Smooth muscle cell (in vitro differentiated cells): ENCODE measurements at regions not wholly inside any gene's neighbourhood (a gene's known extent, or its start where the extent isn't known, plus 50 kb on each side); places are given as distances from the start of the nearest gene placed in this dataset.

ENCODE experiments used
- DNase-seq: peaks from one replicate; lab custom pipeline; 2025; ENCODE audit not compliant: unreplicated experiment; lab: John Stamatoyannopoulos, UW
- H2AFZ ChIP-seq: fragments of 200-600 bp; sonication (generic); 2 replicates; pipeline ENCODE4 v1.6.0; 2016; ENCODE audit warnings: antibody characterized with exemption, low read depth, mild to moderate bottlenecking
- H3F3A ChIP-seq: fragments of 200-600 bp; sonication (generic); 2 replicates; pipeline ENCODE4 v1.6.0; 2017; ENCODE audit warnings: antibody characterized with exemption, low read depth
- H3K27ac ChIP-seq: fragments of 200-600 bp; sonication (generic); 2 replicates; pipeline ENCODE4 v1.5.1; 2016; ENCODE audit warnings: low read depth, mild to moderate bottlenecking
- H3K27me3 ChIP-seq: fragments of 200-600 bp; sonication (generic); 2 replicates; pipeline ENCODE4 v1.6.1; 2016; ENCODE audit warnings: low read depth, mild to moderate bottlenecking
- H3K36me3 ChIP-seq: fragments of 200-600 bp; sonication (generic); 2 replicates; pipeline ENCODE4 v1.5.1; 2016; ENCODE audit warnings: low read depth
- H3K4me1 ChIP-seq: fragments of 200-600 bp; sonication (generic); 2 replicates; pipeline ENCODE4 v1.5.1; 2016; ENCODE audit warnings: low read depth
- H3K4me2 ChIP-seq: fragments of 200-600 bp; sonication (generic); 2 replicates; pipeline ENCODE4 v1.6.0; 2016; ENCODE audit warnings: mild to moderate bottlenecking
- H3K4me3 ChIP-seq: fragments of 200-600 bp; sonication (generic); 2 replicates; pipeline ENCODE4 v1.5.1; 2016; ENCODE audit warnings: mild to moderate bottlenecking
- H3K79me2 ChIP-seq: fragments of 200-600 bp; sonication (generic); 2 replicates; pipeline ENCODE4 v1.6.0; 2016; ENCODE audit warnings: low read depth, mild to moderate bottlenecking
- H3K9ac ChIP-seq: fragments of 200-600 bp; sonication (generic); 2 replicates; pipeline ENCODE4 v1.6.0; 2016; ENCODE audit warnings: low read depth
- H3K9me3 ChIP-seq: fragments of 200-600 bp; sonication (generic); replicated peaks from 2 replicates; pipeline ENCODE4 v1.5.1; 2016; ENCODE audit warnings: low read depth
- H4K20me1 ChIP-seq: fragments of 200-600 bp; sonication (generic); 2 replicates; pipeline ENCODE4 v1.6.0; 2016; ENCODE audit warnings: low read depth
- CTCF ChIP-seq: fragments of 200-600 bp; sonication (generic); IDR thresholded peaks from 2 replicates; pipeline ENCODE4 v1.5.1; 2017; ENCODE audit warnings: borderline replicate concordance, mild to moderate bottlenecking, antibody characterized with exemption; ENCODE audit not compliant: insufficient read depth, poor library complexity, severe bottlenecking
- WGBS: methylation state at CpG from one replicate; pipeline ENCODE4 v1.1.7; 2016; ENCODE audit warnings: low lambda C conversion rate; 5-methylcytosine and 5-hydroxymethylcytosine counted together

GRCh38 chr4:30996841-30997240 is 276.7 kb downstream of the PCDH7 start:
- no peaks in the 10 kb centered on the region for H3F3A ChIP-seq
- no peak for DNase-seq
- no peaks in the 10 kb centered on the region for H3K79me2 ChIP-seq
- H3K4me3 ChIP-seq: no peak overlapping the region
- H3K4me1 ChIP-seq: no peaks in the 10 kb centered on the region
- H3K36me3 ChIP-seq: no peaks in the 10 kb centered on the region
- no peaks in the 10 kb centered on the region for H3K27me3 ChIP-seq
- H3K9ac ChIP-seq: no peak overlapping the region
- no peak overlapping the region for H2AFZ ChIP-seq
- no peak overlapping the region for H3K4me2 ChIP-seq
- no peak for TF ChIP-seq CTCF
- no peaks in the 10 kb centered on the region for H3K9me3 ChIP-seq
- H3K27ac ChIP-seq: no peak overlapping the region
- H4K20me1 ChIP-seq: no peaks in the 10 kb centered on the region
- 96% methylated on average over 2 of the region's 2 CpGs for WGBS

- Histone ChIP-seq H3K79me2 (no peaks in the 10 kb centered on the region), H3K4me3 (no peak overlapping the region), H3K9ac (no peak overlapping the region), H3K36me3 (no peaks in the 10 kb centered on the region), H3F3A (no peaks in the 10 kb centered on the region), H2AFZ (peak overlapping the region; percentile 26), H3K27me3 (no peaks in the 10 kb centered on the region), H3K4me1 (no peaks in the 10 kb centered on the region), H3K27ac (no peak overlapping the region), H3K9me3 (no peaks in the 10 kb centered on the region), H3K4me2 (peak overlapping the region; percentile 55), H4K20me1 (no peaks in the 10 kb centered on the region)
- TF ChIP-seq CTCF: no peak
- 22% methylated on average over 5 of the region's 5 CpGs for WGBS
- DNase-seq: no peak
Measured at GRCh38 chr4:31005037-31005436, 284.9 kb downstream of the PCDH7 start.

- Histone ChIP-seq H3F3A (no peaks in the 10 kb centered on the region), H3K9me3 (no peaks in the 10 kb centered on the region), H3K36me3 (no peaks in the 10 kb centered on the region), H3K4me2 (no peak overlapping the region), H3K4me3 (no peak overlapping the region), H3K79me2 (no peaks in the 10 kb centered on the region), H3K27me3 (no peaks in the 10 kb centered on the region), H3K27ac (no peak overlapping the region), H3K4me1 (no peaks in the 10 kb centered on the region), H4K20me1 (no peaks in the 10 kb centered on the region), H2AFZ (no peak overlapping the region), H3K9ac (no peak overlapping the region)
- WGBS: 49% methylated on average over 2 of the region's 2 CpGs
- no peak for DNase-seq
- no peak for TF ChIP-seq CTCF
Measured at GRCh38 chr4:31007858-31008257, 287.7 kb downstream of the PCDH7 start.

GRCh38 chr4:31009926-31010325 is 289.8 kb downstream of the PCDH7 start:
- Histone ChIP-seq H3K9ac (no peak overlapping the region), H3K36me3 (no peaks in the 10 kb centered on the region), H4K20me1 (no peaks in the 10 kb centered on the region), H3K4me3 (no peak overlapping the region), H3K27ac (no peak overlapping the region), H3K4me2 (no peak overlapping the region), H3K27me3 (no peaks in the 10 kb centered on the region), H3K4me1 (no peaks in the 10 kb centered on the region), H3F3A (no peaks in the 10 kb centered on the region), H2AFZ (no peak overlapping the region), H3K79me2 (no peaks in the 10 kb centered on the region), H3K9me3 (no peaks in the 10 kb centered on the region)
- DNase-seq: no peak
- TF ChIP-seq CTCF: no peak
